ENCODE measurements at regions not wholly inside any gene's neighbourhood (a gene's known extent, or its start where the extent isn't known, plus 50 kb on each side); places are given as distances from the start of the nearest gene placed in this dataset.
"Not testable (repeated sequence)": the region's sequence is repeated elsewhere in the genome, so short reads cannot be mapped to it uniquely, and the experiment has no call there.

DNA sequence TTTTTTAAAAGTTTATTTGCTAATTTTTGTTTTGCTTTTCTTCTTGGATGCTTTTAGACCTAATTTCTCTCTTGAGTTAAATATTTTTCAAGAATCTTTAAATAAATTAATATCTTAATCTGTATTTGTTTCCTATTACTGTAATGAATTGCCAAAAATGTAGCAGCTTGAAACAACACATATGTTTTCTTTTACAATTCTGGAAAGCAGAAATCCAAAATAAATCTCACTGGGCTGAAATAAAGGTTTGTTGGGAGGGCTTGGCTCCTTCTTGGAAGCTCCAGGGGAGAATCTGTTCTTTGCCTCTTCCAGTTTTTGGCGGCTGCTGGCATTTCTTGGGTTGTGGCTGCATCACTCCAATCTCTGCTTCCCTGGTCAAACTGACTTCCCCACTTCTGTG, 658.1 kb upstream of the ARRDC3 start:
- TF ChIP-seq SIN3A (IDR thresholded peaks at IDR 0.05; ENCODE audit: borderline replicate concordance, insufficient read depth, low read depth, low read length) (no peak), TCF7L2 (IDR thresholded peaks at IDR 0.05; ENCODE audit: low read depth, low read length) (no peak), POLR2AphosphoS5 (IDR thresholded peaks at IDR 0.05; ENCODE audit: low read depth, low read length) (no peak)
- TF ChIP-seq, protein P1, sequence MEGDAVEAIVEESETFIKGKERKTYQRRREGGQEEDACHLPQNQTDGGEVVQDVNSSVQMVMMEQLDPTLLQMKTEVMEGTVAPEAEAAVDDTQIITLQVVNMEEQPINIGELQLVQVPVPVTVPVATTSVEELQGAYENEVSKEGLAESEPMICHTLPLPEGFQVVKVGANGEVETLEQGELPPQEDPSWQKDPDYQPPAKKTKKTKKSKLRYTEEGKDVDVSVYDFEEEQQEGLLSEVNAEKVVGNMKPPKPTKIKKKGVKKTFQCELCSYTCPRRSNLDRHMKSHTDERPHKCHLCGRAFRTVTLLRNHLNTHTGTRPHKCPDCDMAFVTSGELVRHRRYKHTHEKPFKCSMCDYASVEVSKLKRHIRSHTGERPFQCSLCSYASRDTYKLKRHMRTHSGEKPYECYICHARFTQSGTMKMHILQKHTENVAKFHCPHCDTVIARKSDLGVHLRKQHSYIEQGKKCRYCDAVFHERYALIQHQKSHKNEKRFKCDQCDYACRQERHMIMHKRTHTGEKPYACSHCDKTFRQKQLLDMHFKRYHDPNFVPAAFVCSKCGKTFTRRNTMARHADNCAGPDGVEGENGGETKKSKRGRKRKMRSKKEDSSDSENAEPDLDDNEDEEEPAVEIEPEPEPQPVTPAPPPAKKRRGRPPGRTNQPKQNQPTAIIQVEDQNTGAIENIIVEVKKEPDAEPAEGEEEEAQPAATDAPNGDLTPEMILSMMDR (IDR thresholded peaks at IDR 0.05) = no peak
- TF ChIP-seq, protein P2, sequence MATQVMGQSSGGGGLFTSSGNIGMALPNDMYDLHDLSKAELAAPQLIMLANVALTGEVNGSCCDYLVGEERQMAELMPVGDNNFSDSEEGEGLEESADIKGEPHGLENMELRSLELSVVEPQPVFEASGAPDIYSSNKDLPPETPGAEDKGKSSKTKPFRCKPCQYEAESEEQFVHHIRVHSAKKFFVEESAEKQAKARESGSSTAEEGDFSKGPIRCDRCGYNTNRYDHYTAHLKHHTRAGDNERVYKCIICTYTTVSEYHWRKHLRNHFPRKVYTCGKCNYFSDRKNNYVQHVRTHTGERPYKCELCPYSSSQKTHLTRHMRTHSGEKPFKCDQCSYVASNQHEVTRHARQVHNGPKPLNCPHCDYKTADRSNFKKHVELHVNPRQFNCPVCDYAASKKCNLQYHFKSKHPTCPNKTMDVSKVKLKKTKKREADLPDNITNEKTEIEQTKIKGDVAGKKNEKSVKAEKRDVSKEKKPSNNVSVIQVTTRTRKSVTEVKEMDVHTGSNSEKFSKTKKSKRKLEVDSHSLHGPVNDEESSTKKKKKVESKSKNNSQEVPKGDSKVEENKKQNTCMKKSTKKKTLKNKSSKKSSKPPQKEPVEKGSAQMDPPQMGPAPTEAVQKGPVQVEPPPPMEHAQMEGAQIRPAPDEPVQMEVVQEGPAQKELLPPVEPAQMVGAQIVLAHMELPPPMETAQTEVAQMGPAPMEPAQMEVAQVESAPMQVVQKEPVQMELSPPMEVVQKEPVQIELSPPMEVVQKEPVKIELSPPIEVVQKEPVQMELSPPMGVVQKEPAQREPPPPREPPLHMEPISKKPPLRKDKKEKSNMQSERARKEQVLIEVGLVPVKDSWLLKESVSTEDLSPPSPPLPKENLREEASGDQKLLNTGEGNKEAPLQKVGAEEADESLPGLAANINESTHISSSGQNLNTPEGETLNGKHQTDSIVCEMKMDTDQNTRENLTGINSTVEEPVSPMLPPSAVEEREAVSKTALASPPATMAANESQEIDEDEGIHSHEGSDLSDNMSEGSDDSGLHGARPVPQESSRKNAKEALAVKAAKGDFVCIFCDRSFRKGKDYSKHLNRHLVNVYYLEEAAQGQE (IDR thresholded peaks at IDR 0.05; ENCODE audit: insufficient read depth in 1 of 2, low read depth in 2 of 2, low read length in 1 of 2) = no peak
- no peak overlapping the region for H3K4me3 ChIP-seq (ENCODE audit: low read depth in 2 of 2, low read length in 2 of 2)
- BruUV-seq (replicated peaks) = no TSS peak
- no peaks in the 10 kb centered on the region for H3K36me3 ChIP-seq (ENCODE audit: control insufficient read depth, insufficient read depth, low read length)
- no peaks in the 10 kb centered on the region for H3K4me1 ChIP-seq (ENCODE audit: control insufficient read depth, insufficient read depth, low read length)
- ChIA-PET POLR2A (no interaction called here), CTCF (no interaction called here)
- in situ Hi-C loops (cut with HindIII; ENCODE audit: low pct_unique_long_range_greater_than_20kb, low sequenced_read_pairs) = no loop called here
- intact Hi-C loops (cut with micrococcal nuclease; ENCODE audit: unreplicated experiment) = no loop called here
- H3K27ac ChIP-seq (ENCODE audit: low read length) = no peak overlapping the region
- no peaks in the 10 kb centered on the region for H3K27me3 ChIP-seq (ENCODE audit: control insufficient read depth, insufficient read depth, low read length)
- DNase-seq (ENCODE audit: low read depth, low spot score) (no peak), ATAC-seq (no peak)
- no peaks in the 10 kb centered on the region for H3K9me3 ChIP-seq (ENCODE audit: control insufficient read depth, insufficient read depth, low read depth, low read length)

DNA sequence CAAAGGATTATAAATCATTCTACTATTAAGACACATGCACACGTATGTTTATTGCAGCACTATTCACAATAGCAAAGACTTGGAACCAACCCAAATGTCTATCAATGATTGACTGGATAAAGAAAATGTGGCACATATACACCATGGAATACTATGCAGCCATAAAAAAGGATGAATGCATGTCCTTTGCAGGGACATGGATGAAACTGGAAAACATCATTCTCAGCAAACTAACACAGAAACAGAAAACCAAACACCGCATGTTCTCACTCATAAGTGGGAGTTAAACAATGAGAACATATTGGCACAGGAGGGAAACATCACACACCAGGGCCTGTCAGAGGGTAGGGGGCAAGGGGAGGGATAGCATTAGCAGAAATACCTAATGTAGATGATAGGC, 646.7 kb upstream of the ARRDC3 start:
- CTCF ChIA-PET; H3K4me1 ChIP-seq (ENCODE audit: control insufficient read depth, insufficient read depth, low read length); DNase-seq (ENCODE audit: low read depth, low spot score); intact Hi-C loops (cut with micrococcal nuclease; ENCODE audit: unreplicated experiment); H3K27me3 ChIP-seq (ENCODE audit: control insufficient read depth, insufficient read depth, low read length); H3K9me3 ChIP-seq (ENCODE audit: control insufficient read depth, insufficient read depth, low read depth, low read length); BruUV-seq (replicated peaks); H3K36me3 ChIP-seq (ENCODE audit: control insufficient read depth, insufficient read depth, low read length); in situ Hi-C loops (cut with HindIII; ENCODE audit: low pct_unique_long_range_greater_than_20kb, low sequenced_read_pairs); H3K27ac ChIP-seq (ENCODE audit: low read length); H3K4me3 ChIP-seq (ENCODE audit: low read depth in 2 of 2, low read length in 2 of 2); POLR2A ChIA-PET; ATAC-seq: not testable (repeated sequence)

DNA sequence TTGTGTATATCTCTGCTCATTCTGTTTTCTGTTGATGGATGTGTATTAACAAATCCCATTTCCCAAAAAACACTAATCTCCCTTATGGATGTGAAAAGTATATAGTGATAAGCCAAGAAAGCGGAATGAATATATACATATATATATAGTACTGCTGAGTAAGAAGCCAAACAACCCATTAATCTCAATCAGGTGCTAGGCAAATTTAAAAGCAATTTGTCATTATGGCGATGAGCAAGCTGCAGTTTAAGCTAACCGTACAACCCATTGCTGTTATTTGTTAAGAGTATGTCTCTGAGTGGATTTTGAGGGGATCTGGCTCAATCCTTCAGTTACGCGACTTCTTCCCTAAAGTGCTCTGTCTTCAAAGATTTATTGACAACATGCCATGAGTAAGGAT, 640.4 kb upstream of the ARRDC3 start:
- in situ Hi-C loops (cut with HindIII; ENCODE audit: low pct_unique_long_range_greater_than_20kb, low sequenced_read_pairs) = no loop called here
- DNase-seq (ENCODE audit: low read depth, low spot score) (no peak), ATAC-seq (no peak)
- Histone ChIP-seq H3K27me3 (ENCODE audit: control insufficient read depth, insufficient read depth, low read length) (no peaks in the 10 kb centered on the region), H3K27ac (ENCODE audit: low read length) (no peak overlapping the region), H3K9me3 (ENCODE audit: control insufficient read depth, insufficient read depth, low read depth, low read length) (no peaks in the 10 kb centered on the region), H3K4me1 (ENCODE audit: control insufficient read depth, insufficient read depth, low read length) (peaks cover under 1% of the 10 kb centered on the region; the same call in 1 of the 2 replicates), H3K36me3 (ENCODE audit: control insufficient read depth, insufficient read depth, low read length) (no peaks in the 10 kb centered on the region), H3K4me3 (ENCODE audit: low read depth in 2 of 2, low read length in 2 of 2) (no peak overlapping the region)
- ChIA-PET POLR2A (no interaction called here), CTCF (no interaction called here)
- TF ChIP-seq TCF7L2 (IDR thresholded peaks at IDR 0.05; ENCODE audit: low read depth, low read length) (no peak), POLR2AphosphoS5 (IDR thresholded peaks at IDR 0.05; ENCODE audit: low read depth, low read length) (no peak), SIN3A (IDR thresholded peaks at IDR 0.05; ENCODE audit: borderline replicate concordance, insufficient read depth, low read depth, low read length) (no peak)
- TF ChIP-seq, protein P2 (IDR thresholded peaks at IDR 0.05; ENCODE audit: insufficient read depth in 1 of 2, low read depth in 2 of 2, low read length in 1 of 2) = no peak
- TF ChIP-seq, protein P1 (IDR thresholded peaks at IDR 0.05) = no peak
- intact Hi-C loops (cut with micrococcal nuclease; ENCODE audit: unreplicated experiment) = no loop called here
- BruUV-seq (replicated peaks) = no TSS peak
